ENCODE measurements at regions not wholly inside any gene's neighbourhood (a gene's known extent, or its start where the extent isn't known, plus 50 kb on each side); places are given as distances from the start of the nearest gene placed in this dataset.

DNA sequence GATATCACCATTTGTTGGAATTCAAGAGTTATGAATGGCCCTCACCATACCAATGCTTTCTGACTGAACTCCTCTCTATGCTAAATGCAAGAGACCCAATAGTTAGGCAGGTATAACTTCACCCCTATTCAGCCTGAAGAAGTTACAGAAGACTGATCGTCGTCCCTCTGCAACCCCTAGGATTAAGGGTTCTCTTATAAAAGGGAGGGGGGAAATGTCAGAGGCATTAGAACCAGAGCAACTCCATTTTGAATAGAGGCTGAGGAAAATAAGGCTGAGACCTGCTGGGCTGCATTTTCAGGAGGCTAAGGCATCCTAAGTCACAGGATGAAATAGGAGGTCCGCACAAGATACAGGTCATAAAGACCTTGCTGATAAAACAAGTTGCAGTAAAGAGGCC is 494.3 kb downstream of the SPRY1 start:
- no peak for FAIRE-seq
- H3K4me1 ChIP-seq (ENCODE audit: control insufficient read depth in 2 of 3, insufficient read depth in 2 of 3, low read depth in 1 of 3, low read length in 3 of 3) = peaks cover 0 to 8% (median 4%) of the 10 kb centered on the region in 3 donors
- no peak overlapping the region for H3K27ac ChIP-seq (ENCODE audit: low read depth in 2 of 2, low read length in 2 of 2)

DNA sequence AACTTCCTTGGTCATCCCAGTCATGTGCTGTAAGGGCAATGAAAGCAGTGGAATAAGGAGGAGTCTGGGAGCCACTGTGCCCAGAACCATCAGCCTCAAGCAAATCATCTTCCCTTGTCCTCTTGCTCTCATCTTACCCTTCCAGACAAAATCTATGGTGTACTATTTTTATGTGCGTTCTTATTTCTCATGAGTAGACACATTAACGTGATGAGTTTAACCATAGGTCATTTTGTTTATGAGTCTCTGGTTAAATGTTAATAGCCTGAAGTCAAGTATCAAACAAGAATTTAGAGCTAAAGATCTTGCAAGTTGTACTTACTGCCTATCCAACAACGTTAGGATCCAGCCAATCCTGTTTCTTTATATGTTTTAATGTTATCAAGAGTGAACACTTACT is 495.3 kb downstream of the SPRY1 start:
- Histone ChIP-seq H3K9ac (ENCODE audit: low read length in 3 of 3) (no peak overlapping the region), H3K4me3 (ENCODE audit: low read length in 3 of 3) (no peak overlapping the region), H3K4me1 (ENCODE audit: control insufficient read depth in 2 of 3, insufficient read depth in 2 of 3, low read depth in 1 of 3, low read length in 3 of 3) (peaks cover 4 to 8% (median 4%) of the 10 kb centered on the region in 3 donors), H3K9me3 (ENCODE audit: control insufficient read depth in 2 of 3, insufficient read depth in 1 of 3, low read length in 3 of 3) (peaks cover 0 to 3% (median 0%) of the 10 kb centered on the region in 3 donors), H3K27ac (ENCODE audit: low read depth in 2 of 2, low read length in 2 of 2) (no peak overlapping the region), H3K36me3 (ENCODE audit: control insufficient read depth in 2 of 3, insufficient read depth in 3 of 3, low read length in 3 of 3) (no peaks in the 10 kb centered on the region), H3K27me3 (ENCODE audit: control insufficient read depth, insufficient read depth, low read length) (no peaks in the 10 kb centered on the region)
- no peak for FAIRE-seq
- DNase-seq = peak in 2 of 5 donors; percentile 71 to 82
- TF ChIP-seq, protein P1, sequence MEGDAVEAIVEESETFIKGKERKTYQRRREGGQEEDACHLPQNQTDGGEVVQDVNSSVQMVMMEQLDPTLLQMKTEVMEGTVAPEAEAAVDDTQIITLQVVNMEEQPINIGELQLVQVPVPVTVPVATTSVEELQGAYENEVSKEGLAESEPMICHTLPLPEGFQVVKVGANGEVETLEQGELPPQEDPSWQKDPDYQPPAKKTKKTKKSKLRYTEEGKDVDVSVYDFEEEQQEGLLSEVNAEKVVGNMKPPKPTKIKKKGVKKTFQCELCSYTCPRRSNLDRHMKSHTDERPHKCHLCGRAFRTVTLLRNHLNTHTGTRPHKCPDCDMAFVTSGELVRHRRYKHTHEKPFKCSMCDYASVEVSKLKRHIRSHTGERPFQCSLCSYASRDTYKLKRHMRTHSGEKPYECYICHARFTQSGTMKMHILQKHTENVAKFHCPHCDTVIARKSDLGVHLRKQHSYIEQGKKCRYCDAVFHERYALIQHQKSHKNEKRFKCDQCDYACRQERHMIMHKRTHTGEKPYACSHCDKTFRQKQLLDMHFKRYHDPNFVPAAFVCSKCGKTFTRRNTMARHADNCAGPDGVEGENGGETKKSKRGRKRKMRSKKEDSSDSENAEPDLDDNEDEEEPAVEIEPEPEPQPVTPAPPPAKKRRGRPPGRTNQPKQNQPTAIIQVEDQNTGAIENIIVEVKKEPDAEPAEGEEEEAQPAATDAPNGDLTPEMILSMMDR (IDR thresholded peaks at IDR 0.05; ENCODE audit: borderline replicate concordance, extremely low read depth, insufficient read depth) = no peak
- intact Hi-C loops (cut with DNase I) = no loop called here

More for the DNA sequence above, 494.3 kb downstream of the SPRY1 start:
- intact Hi-C loops (cut with DNase I) = no loop called here
- Histone ChIP-seq H3K9me3 (ENCODE audit: control insufficient read depth in 2 of 3, insufficient read depth in 1 of 3, low read length in 3 of 3) (peaks cover 0 to 3% (median 0%) of the 10 kb centered on the region in 3 donors), H3K36me3 (ENCODE audit: control insufficient read depth in 2 of 3, insufficient read depth in 3 of 3, low read length in 3 of 3) (no peaks in the 10 kb centered on the region), H3K9ac (ENCODE audit: low read length in 3 of 3) (no peak overlapping the region), H3K27me3 (ENCODE audit: control insufficient read depth, insufficient read depth, low read length) (no peaks in the 10 kb centered on the region), H3K4me3 (ENCODE audit: low read length in 3 of 3) (no peak overlapping the region)
- TF ChIP-seq, protein P1 (IDR thresholded peaks at IDR 0.05; ENCODE audit: borderline replicate concordance, extremely low read depth, insufficient read depth) = no peak
- no peak for DNase-seq

DNA sequence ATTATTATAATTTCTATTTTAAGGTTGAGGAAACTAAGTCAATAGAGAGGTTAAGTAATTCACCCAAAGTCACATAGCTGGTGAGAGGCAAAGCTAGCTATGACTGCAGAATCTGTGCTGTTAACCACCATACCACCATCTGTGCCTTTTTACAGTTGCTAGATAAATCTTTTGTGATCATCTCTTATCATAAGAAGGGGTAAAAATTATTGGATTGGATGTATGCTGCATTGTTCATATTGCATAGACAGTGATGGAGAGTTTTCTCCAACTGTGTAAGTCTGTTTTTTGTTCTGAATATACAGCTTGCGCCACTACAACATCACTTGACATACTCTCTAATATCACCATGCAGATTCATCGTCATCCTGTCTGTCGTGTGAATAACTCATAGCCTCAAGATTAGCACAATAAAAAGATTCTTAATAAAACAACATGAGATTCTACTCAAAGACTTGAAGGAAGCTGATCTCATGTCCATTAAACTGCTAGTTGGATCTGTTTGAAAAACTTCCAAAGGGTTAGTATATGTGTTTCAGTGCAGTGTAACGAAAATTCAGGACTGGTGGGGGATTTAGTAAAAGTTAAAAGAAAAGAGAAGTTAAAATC is 495.9 kb downstream of the SPRY1 start:
- H3K36me3 ChIP-seq (ENCODE audit: control insufficient read depth in 2 of 3, insufficient read depth in 3 of 3, low read length in 3 of 3) = no peaks in the 10 kb centered on the region
- no peak overlapping the region for H3K27ac ChIP-seq (ENCODE audit: low read depth in 2 of 2, low read length in 2 of 2)
- TF ChIP-seq, protein P1 (IDR thresholded peaks at IDR 0.05; ENCODE audit: borderline replicate concordance, extremely low read depth, insufficient read depth) = no peak
- no peaks in the 10 kb centered on the region for H3K27me3 ChIP-seq (ENCODE audit: control insufficient read depth, insufficient read depth, low read length)
- peak in 2 of 5 donors; percentile 32 to 62 for DNase-seq
- peaks cover 4 to 8% (median 4%) of the 10 kb centered on the region in 3 donors for H3K4me1 ChIP-seq (ENCODE audit: control insufficient read depth in 2 of 3, insufficient read depth in 2 of 3, low read depth in 1 of 3, low read length in 3 of 3)
- H3K9me3 ChIP-seq (ENCODE audit: control insufficient read depth in 2 of 3, insufficient read depth in 1 of 3, low read length in 3 of 3) = peaks cover 0 to 3% (median 0%) of the 10 kb centered on the region in 3 donors
- FAIRE-seq = no peak
- no peak overlapping the region for H3K4me3 ChIP-seq (ENCODE audit: low read length in 3 of 3)
- no peak overlapping the region for H3K9ac ChIP-seq (ENCODE audit: low read length in 3 of 3)
- intact Hi-C loops (cut with DNase I) = no loop called here
